ENCODE measurements at regions not wholly inside any gene's neighbourhood (a gene's known extent, or its start where the extent isn't known, plus 50 kb on each side); places are given as distances from the start of the nearest gene placed in this dataset.

GRCh38 chr6:45830441-45831139 lies 185.1 kb downstream of the CLIC5 start:
- FAIRE-seq (no peak), DNase-seq (ENCODE audit: low spot score in 2 of 2) (no peak)

GRCh38 chr6:45829873-45830272 lies 185.8 kb downstream of the CLIC5 start:
- FAIRE-seq, result no peak
- DNase-seq (ENCODE audit: low spot score in 2 of 2), result no peak

- FAIRE-seq, result no peak
- no peak for DNase-seq (ENCODE audit: low spot score in 2 of 2)
These were observed 187.6 kb downstream of the CLIC5 start for GRCh38 chr6:45827952-45828530.

DNA sequence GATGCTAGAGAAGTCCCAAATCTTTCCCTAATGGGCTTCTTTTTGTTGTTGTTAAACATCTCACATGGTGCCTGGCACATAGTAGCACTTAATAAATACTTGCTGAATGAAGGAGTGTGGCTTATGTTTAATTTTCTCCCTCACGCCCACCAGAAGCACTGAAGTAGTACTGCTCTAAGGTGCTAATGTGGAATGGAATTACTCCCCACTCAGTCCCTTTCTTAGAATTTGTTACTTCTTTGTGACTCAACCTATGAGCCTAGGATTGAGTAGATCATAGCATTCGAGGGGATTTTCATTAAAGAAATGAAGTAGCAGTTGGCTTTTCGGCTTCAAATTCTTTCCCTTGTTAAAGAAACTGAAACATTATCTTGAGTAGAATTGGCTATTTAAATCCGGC lies 192.8 kb downstream of the CLIC5 start:
- FAIRE-seq, result no peak
- DNase-seq (ENCODE audit: low spot score in 2 of 2), result no peak

DNA sequence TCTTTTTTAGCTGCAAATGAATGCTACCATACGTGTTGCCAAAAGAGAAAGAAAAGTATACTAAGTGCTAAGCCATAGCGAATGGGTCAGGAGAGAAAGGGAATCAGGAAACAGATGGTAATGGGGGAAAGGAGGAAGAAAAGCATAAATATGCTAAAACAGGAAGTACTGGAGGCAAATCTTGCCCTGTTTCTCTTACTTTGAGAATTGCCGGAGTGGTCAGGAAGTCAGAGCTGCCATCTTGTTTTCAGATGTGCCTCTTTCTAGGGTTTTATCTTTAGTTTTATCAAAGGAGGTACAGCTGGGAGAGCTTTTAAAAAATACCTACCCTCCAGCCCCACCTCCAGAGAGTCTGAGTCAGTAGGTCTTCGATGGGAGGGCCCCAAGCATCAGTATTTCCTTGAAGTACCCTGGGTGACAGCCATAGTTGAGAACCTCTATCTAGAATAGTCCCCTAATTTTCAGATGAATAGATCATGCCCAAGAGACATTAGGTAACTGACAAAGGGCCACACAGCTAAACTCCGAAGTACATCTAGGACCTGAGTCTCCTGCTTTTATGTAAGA lies 193.3 kb downstream of the CLIC5 start:
- DNase-seq (ENCODE audit: low spot score in 2 of 2), result no peak
- FAIRE-seq, result no peak

- DNase-seq (ENCODE audit: low spot score in 2 of 2), result no peak
- no peak for FAIRE-seq
These were observed 197.0 kb downstream of the CLIC5 start for GRCh38 chr6:45818655-45819054.

DNA sequence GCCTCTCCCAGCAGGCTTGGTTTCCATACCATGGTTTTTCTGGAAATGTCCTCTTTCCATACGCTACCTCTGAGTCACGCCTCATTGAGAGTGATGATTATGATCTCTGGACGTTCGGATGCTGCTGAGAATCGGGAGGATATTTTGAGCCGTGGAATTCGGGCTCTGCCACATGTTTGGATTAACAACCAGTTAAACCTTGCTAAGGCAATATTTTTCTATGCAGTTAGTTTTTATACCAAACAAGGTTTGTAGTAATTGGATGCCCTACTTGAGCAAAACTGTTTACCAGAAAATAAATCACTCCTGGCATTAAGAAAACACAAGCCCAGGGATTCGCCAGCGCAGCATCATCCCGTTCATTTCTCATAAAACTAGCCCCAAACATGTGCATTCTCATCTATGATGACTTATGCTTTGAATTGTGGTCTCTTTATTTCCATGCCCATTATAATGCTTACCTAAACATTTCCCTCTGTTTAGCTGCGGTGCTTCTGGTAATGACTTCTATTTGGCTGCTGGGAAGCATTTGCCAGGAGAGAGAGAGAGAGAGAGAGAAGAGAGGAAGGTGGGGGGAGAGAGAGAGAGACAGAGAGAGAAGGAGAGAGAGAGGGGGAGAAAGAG lies 198.9 kb downstream of the CLIC5 start:
- FAIRE-seq (no peak), DNase-seq (ENCODE audit: low spot score in 2 of 2) (no peak)

- no peak for DNase-seq (ENCODE audit: low spot score in 2 of 2)
- FAIRE-seq, result no peak
These were observed 200.1 kb downstream of the CLIC5 start for GRCh38 chr6:45815466-45816125.

DNA sequence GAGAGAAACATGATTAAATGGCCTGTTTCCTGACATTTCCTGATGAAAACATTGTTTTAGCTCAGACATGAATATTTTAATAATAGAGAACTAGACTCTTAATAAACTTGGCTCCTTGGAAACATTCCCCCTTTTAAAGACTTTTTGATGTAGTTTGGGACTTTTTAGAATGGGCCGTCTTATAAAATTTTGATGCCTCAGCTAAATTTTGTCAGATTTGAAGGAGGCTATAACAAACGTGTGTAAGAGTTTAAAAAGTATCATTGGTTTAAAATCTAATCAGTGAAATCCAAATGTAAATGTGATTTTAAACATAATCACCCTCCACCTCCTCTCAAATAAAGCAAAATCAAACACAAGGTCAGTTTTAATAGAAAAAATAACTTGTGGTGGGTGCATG lies 200.9 kb downstream of the CLIC5 start:
- DNase-seq (ENCODE audit: low spot score in 2 of 2) (no peak), FAIRE-seq (no peak)

DNA sequence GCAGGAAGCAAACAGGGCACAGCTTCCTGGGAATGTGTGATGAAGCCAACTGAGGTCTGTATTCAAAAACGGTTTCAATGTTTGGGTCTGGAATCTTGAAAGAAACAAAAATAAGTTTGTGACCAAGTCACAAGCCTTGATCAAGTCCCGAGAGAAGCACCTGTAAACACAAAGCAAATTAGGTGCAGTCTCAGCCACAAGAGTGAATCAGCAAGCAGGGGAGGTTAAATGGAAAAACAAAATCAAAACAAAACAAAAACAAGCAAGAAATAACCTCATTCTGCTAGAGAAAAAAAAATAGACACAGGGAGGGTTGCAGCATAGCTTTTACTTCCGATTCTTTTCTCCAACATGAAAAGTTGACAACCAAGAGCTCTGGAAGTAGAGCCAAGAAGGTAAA lies 201.7 kb downstream of the CLIC5 start:
- no peak for DNase-seq (ENCODE audit: low spot score in 2 of 2)
- FAIRE-seq, result no peak

DNA sequence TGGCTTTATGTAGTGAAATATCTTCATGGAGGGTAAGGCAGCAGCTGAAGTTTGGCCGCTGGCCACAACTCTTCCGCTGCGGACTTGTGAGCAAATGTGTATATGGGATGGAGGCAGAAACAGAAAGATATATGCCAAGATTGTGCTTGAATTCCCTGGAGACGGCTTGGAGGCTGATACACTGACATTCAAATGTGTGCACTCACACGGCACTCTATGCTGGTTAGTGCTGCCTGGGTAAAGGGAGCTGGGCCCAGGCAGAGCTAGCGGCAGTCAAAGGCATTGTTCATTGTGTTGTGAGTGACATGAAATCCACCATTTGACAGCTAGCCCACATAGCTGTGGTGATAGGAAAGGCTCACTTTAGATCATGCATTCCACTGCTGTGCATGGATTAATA lies 202.7 kb downstream of the CLIC5 start:
- DNase-seq (ENCODE audit: low spot score in 2 of 2) (no peak), FAIRE-seq (no peak)

- FAIRE-seq (no peak), DNase-seq (ENCODE audit: low spot score in 2 of 2) (no peak)
These were observed 206.7 kb downstream of the CLIC5 start for GRCh38 chr6:45808917-45809316.

DNA sequence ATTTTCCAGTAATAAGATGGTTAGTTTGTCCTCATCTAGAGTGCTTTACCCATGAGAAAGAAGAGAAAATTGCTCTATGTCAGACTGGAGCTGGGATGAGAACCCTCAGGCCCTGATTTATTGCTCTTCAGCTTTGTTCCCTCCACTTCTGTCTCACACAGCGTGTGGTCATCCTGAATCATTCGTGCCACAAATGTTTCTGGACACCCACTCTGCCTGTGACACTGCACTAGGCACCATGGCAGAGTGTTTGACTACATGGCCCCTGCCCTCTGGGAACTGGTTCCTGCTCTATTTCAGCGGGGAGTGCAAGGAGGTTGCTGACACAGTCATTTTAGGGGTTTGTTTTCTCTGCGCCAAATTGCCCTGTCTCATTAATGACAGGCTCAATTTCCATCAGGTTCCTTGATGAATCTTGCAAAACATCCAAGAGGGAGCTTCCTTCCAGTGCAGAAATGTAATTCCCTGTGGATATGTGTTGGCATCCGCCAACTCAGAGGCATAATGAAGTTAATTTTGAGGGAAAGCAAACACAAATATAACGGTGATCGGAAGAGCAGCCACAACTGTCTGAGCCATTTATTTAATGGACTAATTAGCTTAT lies 207.5 kb downstream of the CLIC5 start:
- DNase-seq (ENCODE audit: low spot score in 2 of 2) (no peak), FAIRE-seq (no peak)

- no peak for FAIRE-seq
- DNase-seq (ENCODE audit: low spot score in 2 of 2), result no peak
These were observed 208.2 kb downstream of the CLIC5 start for GRCh38 chr6:45807311-45808041.

GRCh38 chr6:45806172-45806571 lies 209.5 kb downstream of the CLIC5 start:
- FAIRE-seq (no peak), DNase-seq (ENCODE audit: low spot score in 2 of 2) (no peak)

- no peak for FAIRE-seq
These were observed 212.6 kb downstream of the CLIC5 start for GRCh38 chr6:45803071-45803470.

GRCh38 chr6:45801471-45802289 lies 214.0 kb downstream of the CLIC5 start:
- DNase-seq (ENCODE audit: low spot score in 2 of 2) (no peak), FAIRE-seq (no peak)

More at GRCh38 chr6:45803071-45803470, 212.6 kb downstream of the CLIC5 start:
- no peak for DNase-seq (ENCODE audit: low spot score in 2 of 2)

DNA sequence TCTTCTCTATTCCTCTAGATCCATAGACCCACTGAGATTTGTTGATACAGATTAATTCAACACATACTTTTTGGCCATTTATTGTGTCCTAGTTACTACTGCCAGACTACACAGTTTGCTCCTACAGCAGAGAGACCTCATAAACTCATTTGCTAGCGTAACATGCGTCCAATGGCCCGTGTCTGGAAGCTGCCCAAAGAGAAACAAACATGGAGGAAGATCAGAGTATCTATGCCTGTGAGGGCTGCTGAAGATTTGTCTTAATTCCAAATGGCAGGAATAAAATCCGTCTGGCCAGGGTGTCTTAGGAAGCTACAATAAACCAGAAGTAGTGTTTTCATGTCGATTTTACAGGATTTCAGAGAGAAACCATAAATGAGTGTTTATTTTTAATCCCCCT lies 214.7 kb downstream of the CLIC5 start:
- DNase-seq (ENCODE audit: low spot score in 2 of 2), result no peak

GRCh38 chr6:45795678-45796077 lies 220.0 kb downstream of the CLIC5 start:
- no peak for FAIRE-seq
- DNase-seq (ENCODE audit: low spot score in 2 of 2), result no peak

More for the DNA sequence above, 214.7 kb downstream of the CLIC5 start:
- no peak for FAIRE-seq

All from frontal cortex (tissue), 3 donors.